ENCODE measurements at regions not wholly inside any gene's neighbourhood (a gene's known extent, or its start where the extent isn't known, plus 50 kb on each side); places are given as distances from the start of the nearest gene placed in this dataset.

DNA sequence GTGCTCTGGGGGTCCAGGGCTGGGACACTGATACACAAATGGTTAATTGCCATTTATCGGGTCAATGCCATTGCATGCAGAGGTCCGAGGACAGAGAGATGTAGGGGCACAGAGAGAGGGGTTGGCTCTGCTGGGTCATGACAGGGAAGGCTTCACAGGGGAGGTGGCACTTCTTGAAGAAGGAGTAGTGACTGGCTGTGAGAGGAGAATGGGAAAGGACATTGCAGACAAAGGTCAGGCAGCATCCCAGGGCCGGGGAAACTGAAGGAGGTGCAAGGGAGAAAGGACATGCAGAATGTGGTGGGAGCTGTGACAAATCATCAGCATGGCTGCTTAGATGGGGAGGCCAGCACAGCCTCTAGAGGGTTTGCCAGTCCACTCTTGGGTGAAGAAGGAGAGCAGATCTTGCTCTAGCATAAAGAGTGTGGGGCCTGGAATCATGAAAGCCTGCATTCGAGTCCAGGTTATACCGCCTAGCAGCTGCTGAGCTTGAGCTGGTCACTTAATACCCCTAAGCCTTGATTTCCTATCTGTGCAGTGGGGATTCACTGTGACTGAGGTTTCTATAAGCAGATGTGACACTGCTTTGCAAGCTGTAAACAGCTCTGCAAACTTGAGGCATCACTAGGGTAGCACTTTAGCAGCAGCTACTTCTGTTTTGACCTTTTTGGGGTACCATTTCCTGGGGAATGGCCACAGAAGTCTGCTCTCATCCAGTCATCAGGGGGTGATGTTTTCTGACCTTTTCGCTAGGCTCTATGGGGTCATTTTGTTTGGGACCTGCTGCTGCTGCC, 59.2 kb upstream of the EPS8L3 start:
- Histone ChIP-seq H3F3A (ENCODE audit: insufficient read depth, low read length, poor library complexity, severe bottlenecking) (no peaks in the 10 kb centered on the region), H3K9me3 (ENCODE audit: low read length) (no peaks in the 10 kb centered on the region), H3K4me3 (ENCODE audit: low read length) (no peak overlapping the region), H3K27ac (ENCODE audit: low read length) (no peak overlapping the region), H3K9ac (ENCODE audit: low read length) (no peak overlapping the region), H3K27me3 (ENCODE audit: insufficient read depth, low read depth, low read length) (no peaks in the 10 kb centered on the region), H3K4me2 (ENCODE audit: low read length) (no peak overlapping the region), H3K36me3 (ENCODE audit: insufficient read depth, low read length) (no peaks in the 10 kb centered on the region), H3K9me2 (ENCODE audit: insufficient read depth, low read length) (no peaks in the 10 kb centered on the region), H3K79me2 (replicated peaks; ENCODE audit: insufficient read depth, low read length) (no peaks in the 10 kb centered on the region), H2AFZ (ENCODE audit: low read depth, low read length) (no peak overlapping the region), H4K20me1 (ENCODE audit: insufficient read depth) (no peaks in the 10 kb centered on the region)
- no peak for TF ChIP-seq EZH2 (IDR thresholded peaks at IDR 0.05; ENCODE audit: borderline replicate concordance, insufficient read depth, low read length, poor library complexity, severe bottlenecking)
- no peak for TF ChIP-seq SMC3 (conservative IDR thresholded peaks at IDR 0.05; ENCODE audit: poor library complexity)
- TF ChIP-seq, protein P1, sequence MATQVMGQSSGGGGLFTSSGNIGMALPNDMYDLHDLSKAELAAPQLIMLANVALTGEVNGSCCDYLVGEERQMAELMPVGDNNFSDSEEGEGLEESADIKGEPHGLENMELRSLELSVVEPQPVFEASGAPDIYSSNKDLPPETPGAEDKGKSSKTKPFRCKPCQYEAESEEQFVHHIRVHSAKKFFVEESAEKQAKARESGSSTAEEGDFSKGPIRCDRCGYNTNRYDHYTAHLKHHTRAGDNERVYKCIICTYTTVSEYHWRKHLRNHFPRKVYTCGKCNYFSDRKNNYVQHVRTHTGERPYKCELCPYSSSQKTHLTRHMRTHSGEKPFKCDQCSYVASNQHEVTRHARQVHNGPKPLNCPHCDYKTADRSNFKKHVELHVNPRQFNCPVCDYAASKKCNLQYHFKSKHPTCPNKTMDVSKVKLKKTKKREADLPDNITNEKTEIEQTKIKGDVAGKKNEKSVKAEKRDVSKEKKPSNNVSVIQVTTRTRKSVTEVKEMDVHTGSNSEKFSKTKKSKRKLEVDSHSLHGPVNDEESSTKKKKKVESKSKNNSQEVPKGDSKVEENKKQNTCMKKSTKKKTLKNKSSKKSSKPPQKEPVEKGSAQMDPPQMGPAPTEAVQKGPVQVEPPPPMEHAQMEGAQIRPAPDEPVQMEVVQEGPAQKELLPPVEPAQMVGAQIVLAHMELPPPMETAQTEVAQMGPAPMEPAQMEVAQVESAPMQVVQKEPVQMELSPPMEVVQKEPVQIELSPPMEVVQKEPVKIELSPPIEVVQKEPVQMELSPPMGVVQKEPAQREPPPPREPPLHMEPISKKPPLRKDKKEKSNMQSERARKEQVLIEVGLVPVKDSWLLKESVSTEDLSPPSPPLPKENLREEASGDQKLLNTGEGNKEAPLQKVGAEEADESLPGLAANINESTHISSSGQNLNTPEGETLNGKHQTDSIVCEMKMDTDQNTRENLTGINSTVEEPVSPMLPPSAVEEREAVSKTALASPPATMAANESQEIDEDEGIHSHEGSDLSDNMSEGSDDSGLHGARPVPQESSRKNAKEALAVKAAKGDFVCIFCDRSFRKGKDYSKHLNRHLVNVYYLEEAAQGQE (IDR thresholded peaks at IDR 0.05; ENCODE audit: borderline replicate concordance): no peak
- TF ChIP-seq POLR2AphosphoS5 (IDR thresholded peaks at IDR 0.05): no peak
- TF ChIP-seq, protein P2, sequence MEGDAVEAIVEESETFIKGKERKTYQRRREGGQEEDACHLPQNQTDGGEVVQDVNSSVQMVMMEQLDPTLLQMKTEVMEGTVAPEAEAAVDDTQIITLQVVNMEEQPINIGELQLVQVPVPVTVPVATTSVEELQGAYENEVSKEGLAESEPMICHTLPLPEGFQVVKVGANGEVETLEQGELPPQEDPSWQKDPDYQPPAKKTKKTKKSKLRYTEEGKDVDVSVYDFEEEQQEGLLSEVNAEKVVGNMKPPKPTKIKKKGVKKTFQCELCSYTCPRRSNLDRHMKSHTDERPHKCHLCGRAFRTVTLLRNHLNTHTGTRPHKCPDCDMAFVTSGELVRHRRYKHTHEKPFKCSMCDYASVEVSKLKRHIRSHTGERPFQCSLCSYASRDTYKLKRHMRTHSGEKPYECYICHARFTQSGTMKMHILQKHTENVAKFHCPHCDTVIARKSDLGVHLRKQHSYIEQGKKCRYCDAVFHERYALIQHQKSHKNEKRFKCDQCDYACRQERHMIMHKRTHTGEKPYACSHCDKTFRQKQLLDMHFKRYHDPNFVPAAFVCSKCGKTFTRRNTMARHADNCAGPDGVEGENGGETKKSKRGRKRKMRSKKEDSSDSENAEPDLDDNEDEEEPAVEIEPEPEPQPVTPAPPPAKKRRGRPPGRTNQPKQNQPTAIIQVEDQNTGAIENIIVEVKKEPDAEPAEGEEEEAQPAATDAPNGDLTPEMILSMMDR (IDR thresholded peaks at IDR 0.05; ENCODE audit: poor library complexity, severe bottlenecking): no peak
- TF ChIP-seq RAD21 (conservative IDR thresholded peaks at IDR 0.05): no peak
- TF ChIP-seq EP300 (conservative IDR thresholded peaks at IDR 0.05; ENCODE audit: poor library complexity, severe bottlenecking): no peak
- TF ChIP-seq MXI1 (conservative IDR thresholded peaks at IDR 0.05; ENCODE audit: poor library complexity, severe bottlenecking): no peak
- TF ChIP-seq TAF1 (IDR thresholded peaks at IDR 0.05; ENCODE audit: low read depth): no peak

DNA sequence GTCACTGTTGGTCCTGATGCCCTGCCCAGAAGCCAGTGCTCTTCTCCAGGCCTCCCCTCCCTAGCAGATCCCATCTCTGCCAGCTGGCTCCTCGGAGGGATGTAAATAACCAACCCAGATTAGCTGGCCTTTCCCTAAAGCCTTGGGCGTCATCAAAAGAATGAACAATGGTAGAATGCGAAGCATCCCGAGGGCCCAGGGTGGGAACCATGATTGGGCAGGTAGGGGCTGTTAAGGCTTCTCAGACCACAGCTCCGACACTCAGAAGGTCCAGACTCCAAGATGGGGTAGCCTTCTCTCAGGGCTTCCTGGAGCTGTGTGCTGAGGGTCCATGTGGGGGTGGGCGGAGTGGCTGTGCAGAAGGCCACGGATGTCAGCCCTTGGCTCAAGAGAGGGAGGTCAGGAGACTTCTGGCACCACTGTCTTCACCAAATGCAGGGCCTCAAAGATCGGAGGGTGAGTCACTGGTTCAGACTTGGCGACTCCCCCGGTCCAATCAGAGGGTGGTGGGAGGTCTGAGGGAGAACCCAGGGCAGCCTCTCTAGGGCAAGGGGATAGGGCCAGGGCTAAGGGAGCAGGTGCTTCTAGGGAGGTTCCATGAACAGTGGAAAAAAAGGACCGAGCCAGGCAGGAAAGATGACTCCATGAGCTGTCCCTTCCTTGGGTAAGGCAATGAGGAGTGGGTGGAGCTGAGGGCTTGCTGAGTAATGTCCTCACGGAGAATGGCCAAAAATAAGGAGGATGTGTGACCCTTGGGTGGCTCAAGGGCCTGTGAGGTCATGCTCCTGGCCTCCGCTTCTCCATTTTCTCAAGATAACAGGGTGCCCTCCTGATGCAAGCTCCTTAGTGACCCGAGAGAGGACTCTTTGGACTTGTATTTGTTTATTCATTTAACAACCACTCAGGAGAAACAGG, 58.4 kb upstream of the EPS8L3 start:
- Histone ChIP-seq H3K9ac (ENCODE audit: low read length) (no peak overlapping the region), H3K27ac (ENCODE audit: low read length) (no peak overlapping the region), H3K4me2 (ENCODE audit: low read length) (no peak overlapping the region)

More for the DNA sequence above, 58.4 kb upstream of the EPS8L3 start:
- Histone ChIP-seq H3F3A (ENCODE audit: insufficient read depth, low read length, poor library complexity, severe bottlenecking) (no peaks in the 10 kb centered on the region), H3K27me3 (ENCODE audit: insufficient read depth, low read depth, low read length) (no peaks in the 10 kb centered on the region), H4K20me1 (ENCODE audit: insufficient read depth) (no peaks in the 10 kb centered on the region), H2AFZ (ENCODE audit: low read depth, low read length) (no peak overlapping the region), H3K4me3 (ENCODE audit: low read length) (no peak overlapping the region), H3K36me3 (ENCODE audit: insufficient read depth, low read length) (no peaks in the 10 kb centered on the region), H3K79me2 (replicated peaks; ENCODE audit: insufficient read depth, low read length) (no peaks in the 10 kb centered on the region), H3K9me2 (ENCODE audit: insufficient read depth, low read length) (no peaks in the 10 kb centered on the region), H3K9me3 (ENCODE audit: low read length) (no peaks in the 10 kb centered on the region)
- TF ChIP-seq EP300 (conservative IDR thresholded peaks at IDR 0.05; ENCODE audit: poor library complexity, severe bottlenecking): no peak
- TF ChIP-seq MXI1 (conservative IDR thresholded peaks at IDR 0.05; ENCODE audit: poor library complexity, severe bottlenecking): no peak
- no peak for TF ChIP-seq RAD21 (conservative IDR thresholded peaks at IDR 0.05)
- TF ChIP-seq, protein P2 (IDR thresholded peaks at IDR 0.05; ENCODE audit: poor library complexity, severe bottlenecking): no peak
- TF ChIP-seq TAF1 (IDR thresholded peaks at IDR 0.05; ENCODE audit: low read depth): no peak
- TF ChIP-seq, protein P1 (IDR thresholded peaks at IDR 0.05; ENCODE audit: borderline replicate concordance): no peak
- TF ChIP-seq SMC3 (conservative IDR thresholded peaks at IDR 0.05; ENCODE audit: poor library complexity): no peak
- TF ChIP-seq EZH2 (IDR thresholded peaks at IDR 0.05; ENCODE audit: borderline replicate concordance, insufficient read depth, low read length, poor library complexity, severe bottlenecking): no peak
- no peak for TF ChIP-seq POLR2AphosphoS5 (IDR thresholded peaks at IDR 0.05)

Measured in neural cell (in vitro differentiated cells).